SK-N-MC (cell line): ENCODE measurements at regions not wholly inside any gene's neighbourhood (a gene's known extent, or its start where the extent isn't known, plus 50 kb on each side); places are given as distances from the start of the nearest gene placed in this dataset.

Source experiments
- EZH2 ChIP-seq: fragments of 200-600 bp; sonication (generic); IDR thresholded peaks from one replicate; pipeline ENCODE4 v1.6.1; 2017; ENCODE audit warnings: antibody characterized with exemption
- POLR2AphosphoS5 ChIP-seq: IDR thresholded peaks from 2 replicates; pipeline ENCODE4 v1.6.1; 2012; ENCODE audit warnings: mild to moderate bottlenecking, low read depth, low read length, borderline replicate concordance

GRCh38 chr11:27865105-27865504 lies 164.8 kb upstream of the BDNF start:
- TF ChIP-seq EZH2 = no peak
- TF ChIP-seq POLR2AphosphoS5 = no peak
